Right lobe of liver (tissue), 6 donors: ENCODE measurements at regions not wholly inside any gene's neighbourhood (a gene's known extent, or its start where the extent isn't known, plus 50 kb on each side); places are given as distances from the start of the nearest gene placed in this dataset.

Experiments used
- ATAC-seq, 4 donors: fragments of 200-7000 bp; cut with Tn5 transposase; one replicate each; pipeline ENCODE4 v1.9.1; 2020; ENCODE audit warnings: mild to moderate bottlenecking in 4 of 4, moderate library complexity in 4 of 4
- DNase-seq, 3 donors: peaks; one replicate each; pipeline ENCODE4 v3.0.0-alpha.2; 2020
- H3K27ac ChIP-seq, 3 donors: fragments of 200-600 bp; one replicate each; pipeline ENCODE4 v1.8.0; 2022
- H3K27me3 ChIP-seq, 2 donors: fragments of 200-600 bp; one replicate each; pipeline ENCODE4 v1.8.0; 2022
- H3K36me3 ChIP-seq, 4 donors: fragments of 200-600 bp; sonication (generic) in 1 of 4; one replicate each; pipeline versions ENCODE4 v1.5.1 to v1.8.0; 2017 to 2022; ENCODE audit warnings: control low read depth in 1 of 4
- H3K4me1 ChIP-seq, 4 donors: fragments of 200-600 bp; sonication (generic) in 1 of 4; one replicate each; pipeline versions ENCODE4 v1.5.1 to v1.8.0; 2017 to 2022; ENCODE audit warnings: control low read depth in 1 of 4
- H3K4me3 ChIP-seq, 3 donors: fragments of 200-600 bp; one replicate each; pipeline ENCODE4 v1.8.0; 2022
- H3K9me3 ChIP-seq, 4 donors: fragments of 200-600 bp; sonication (generic) in 1 of 4; one replicate each; pipeline versions ENCODE4 v1.5.1 to v1.8.0; 2017 to 2022; ENCODE audit warnings: control low read depth in 1 of 4
- POLR2A ChIP-seq: fragments of 450-650 bp; IDR thresholded peaks from one replicate; pipeline ENCODE4 v1.6.1; 2017; ENCODE audit warnings: antibody characterized with exemption, mild to moderate bottlenecking
- WGBS: methylation state at CpG from one replicate; pipeline ENCODE4 v1.1.6; 2018; ENCODE audit warnings: low coverage, low lambda C conversion rate; ENCODE audit not compliant: insufficient coverage; ENCODE audit errors: missing lambda C conversion rate; 5-methylcytosine and 5-hydroxymethylcytosine counted together
- intact Hi-C, 2 donors: fragments of 100-400 bp; cut with DNase I; formaldehyde crosslinking; loops; one replicate each; pipeline versions ENCODE4 v1.11.2 to v1.14.1; 2022
- TF ChIP-seq, protein P1 (sequence below), 4 donors: fragments of 200-600 bp in 3 of 4; fragments of 450-650 bp in 1 of 4; IDR thresholded peaks; one replicate each; pipeline versions ENCODE4 v1.5.1 to v1.8.0; 2016 to 2022; ENCODE audit warnings: antibody characterized with exemption in 4 of 4, mild to moderate bottlenecking in 2 of 4
- donor health status: DM: no; HTN: yes; CAD: no.
- donor health status: DM: no; HTN: no; CAD: no.
- donor health status: DM: no; HTN: no; CAD: no.
- donor health status: DM: no; HTN: yes; CAD: no.
- donor health status: DM: no; HTN: yes; CAD: no.

DNA sequence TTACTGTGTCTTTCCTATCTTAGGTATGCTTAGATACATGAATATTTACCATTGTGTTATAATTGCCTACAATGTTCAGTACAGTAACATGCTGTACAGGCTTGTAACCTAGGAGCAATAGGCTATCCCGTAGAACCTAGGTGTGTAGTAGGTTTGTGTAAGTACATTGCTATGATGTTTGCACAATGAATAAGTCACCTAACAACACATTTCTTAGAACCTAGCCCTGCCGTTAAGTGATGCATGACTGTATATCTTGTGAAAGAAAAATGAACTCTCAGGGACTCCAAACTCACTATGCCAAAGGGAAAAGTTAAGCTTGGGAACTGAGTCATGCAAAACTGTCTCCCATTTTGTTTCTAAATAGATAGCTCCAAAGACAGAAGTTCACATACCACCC lies 91.5 kb upstream of the ACP3 start:
- no peak overlapping the region for H3K27ac ChIP-seq
- ATAC-seq (no peak), DNase-seq (no peak)
- no peak for TF ChIP-seq POLR2A
- TF ChIP-seq, protein P1, sequence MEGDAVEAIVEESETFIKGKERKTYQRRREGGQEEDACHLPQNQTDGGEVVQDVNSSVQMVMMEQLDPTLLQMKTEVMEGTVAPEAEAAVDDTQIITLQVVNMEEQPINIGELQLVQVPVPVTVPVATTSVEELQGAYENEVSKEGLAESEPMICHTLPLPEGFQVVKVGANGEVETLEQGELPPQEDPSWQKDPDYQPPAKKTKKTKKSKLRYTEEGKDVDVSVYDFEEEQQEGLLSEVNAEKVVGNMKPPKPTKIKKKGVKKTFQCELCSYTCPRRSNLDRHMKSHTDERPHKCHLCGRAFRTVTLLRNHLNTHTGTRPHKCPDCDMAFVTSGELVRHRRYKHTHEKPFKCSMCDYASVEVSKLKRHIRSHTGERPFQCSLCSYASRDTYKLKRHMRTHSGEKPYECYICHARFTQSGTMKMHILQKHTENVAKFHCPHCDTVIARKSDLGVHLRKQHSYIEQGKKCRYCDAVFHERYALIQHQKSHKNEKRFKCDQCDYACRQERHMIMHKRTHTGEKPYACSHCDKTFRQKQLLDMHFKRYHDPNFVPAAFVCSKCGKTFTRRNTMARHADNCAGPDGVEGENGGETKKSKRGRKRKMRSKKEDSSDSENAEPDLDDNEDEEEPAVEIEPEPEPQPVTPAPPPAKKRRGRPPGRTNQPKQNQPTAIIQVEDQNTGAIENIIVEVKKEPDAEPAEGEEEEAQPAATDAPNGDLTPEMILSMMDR (IDR thresholded peaks at IDR 0.05), result no peak
- intact Hi-C loops, result no loop called here
- H3K27me3 ChIP-seq, result no peaks in the 10 kb centered on the region
- H3K36me3 ChIP-seq, result no peaks in the 10 kb centered on the region
- H3K4me3 ChIP-seq, result no peak overlapping the region
- H3K4me1 ChIP-seq, result no peaks in the 10 kb centered on the region
- 51% methylated on average over 2 of the region's 2 CpGs for WGBS
- H3K9me3 ChIP-seq, result no peaks in the 10 kb centered on the region

DNA sequence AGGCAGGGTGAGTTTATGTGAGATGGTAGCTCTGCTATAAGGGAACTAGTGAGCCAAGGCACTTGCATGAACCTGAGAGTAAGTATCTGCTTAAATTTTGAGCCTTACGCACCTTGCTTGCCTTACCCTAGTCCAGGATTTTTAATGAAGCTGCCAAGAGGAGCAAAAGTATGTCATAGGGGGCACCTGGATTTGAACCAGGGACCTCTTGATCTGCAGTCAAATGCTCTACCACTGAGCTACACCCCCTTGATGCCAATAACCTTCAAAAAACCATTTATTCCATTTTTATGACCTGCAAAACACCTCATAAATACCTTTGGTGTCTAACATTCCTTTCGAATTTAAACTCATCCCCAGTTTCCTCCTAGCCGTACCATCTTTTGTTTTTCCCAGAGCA lies 88.3 kb upstream of the ACP3 start:
- no peak for DNase-seq
- no peaks in the 10 kb centered on the region for H3K36me3 ChIP-seq
- no peak for ATAC-seq
- no peak overlapping the region for H3K4me3 ChIP-seq
- TF ChIP-seq, protein P1 (IDR thresholded peaks at IDR 0.05), result no peak
- no peak for TF ChIP-seq POLR2A
- H3K4me1 ChIP-seq, result no peaks in the 10 kb centered on the region
- intact Hi-C loops, result no loop called here
- H3K9me3 ChIP-seq, result no peaks in the 10 kb centered on the region
- no peak overlapping the region for H3K27ac ChIP-seq
- H3K27me3 ChIP-seq, result no peaks in the 10 kb centered on the region
- 40% methylated on average over 3 of the region's 3 CpGs for WGBS

DNA sequence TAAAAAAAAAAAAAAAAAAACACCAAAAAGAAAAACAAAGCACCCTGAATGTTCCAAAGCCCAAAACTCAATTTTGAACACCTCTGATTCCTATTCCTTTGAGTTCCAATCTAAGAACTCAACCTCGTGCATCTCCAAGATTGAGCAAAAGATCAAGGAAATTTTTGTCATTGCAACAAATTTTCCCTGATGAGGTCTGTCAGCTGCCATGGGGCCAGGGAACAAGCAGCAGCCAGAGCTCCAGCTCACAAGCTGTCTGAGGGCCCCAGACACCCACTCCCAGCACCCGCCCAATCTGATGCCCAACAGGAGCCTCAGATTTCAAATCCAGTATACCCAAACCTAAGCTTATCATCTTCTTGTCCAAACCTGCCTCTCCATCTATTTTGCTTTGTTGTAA lies 87.6 kb upstream of the ACP3 start:
- H3K27ac ChIP-seq, result no peak overlapping the region
- intact Hi-C loops, result no loop called here
- TF ChIP-seq, protein P1 (IDR thresholded peaks at IDR 0.05), result no peak
- no peak for TF ChIP-seq POLR2A
- no peak overlapping the region for H3K4me3 ChIP-seq
- ATAC-seq (no peak), DNase-seq (no peak)
- no peaks in the 10 kb centered on the region for H3K27me3 ChIP-seq
- 66% methylated on average over 2 of the region's 2 CpGs for WGBS
- no peaks in the 10 kb centered on the region for H3K9me3 ChIP-seq
- H3K4me1 ChIP-seq, result no peaks in the 10 kb centered on the region
- H3K36me3 ChIP-seq, result no peaks in the 10 kb centered on the region

DNA sequence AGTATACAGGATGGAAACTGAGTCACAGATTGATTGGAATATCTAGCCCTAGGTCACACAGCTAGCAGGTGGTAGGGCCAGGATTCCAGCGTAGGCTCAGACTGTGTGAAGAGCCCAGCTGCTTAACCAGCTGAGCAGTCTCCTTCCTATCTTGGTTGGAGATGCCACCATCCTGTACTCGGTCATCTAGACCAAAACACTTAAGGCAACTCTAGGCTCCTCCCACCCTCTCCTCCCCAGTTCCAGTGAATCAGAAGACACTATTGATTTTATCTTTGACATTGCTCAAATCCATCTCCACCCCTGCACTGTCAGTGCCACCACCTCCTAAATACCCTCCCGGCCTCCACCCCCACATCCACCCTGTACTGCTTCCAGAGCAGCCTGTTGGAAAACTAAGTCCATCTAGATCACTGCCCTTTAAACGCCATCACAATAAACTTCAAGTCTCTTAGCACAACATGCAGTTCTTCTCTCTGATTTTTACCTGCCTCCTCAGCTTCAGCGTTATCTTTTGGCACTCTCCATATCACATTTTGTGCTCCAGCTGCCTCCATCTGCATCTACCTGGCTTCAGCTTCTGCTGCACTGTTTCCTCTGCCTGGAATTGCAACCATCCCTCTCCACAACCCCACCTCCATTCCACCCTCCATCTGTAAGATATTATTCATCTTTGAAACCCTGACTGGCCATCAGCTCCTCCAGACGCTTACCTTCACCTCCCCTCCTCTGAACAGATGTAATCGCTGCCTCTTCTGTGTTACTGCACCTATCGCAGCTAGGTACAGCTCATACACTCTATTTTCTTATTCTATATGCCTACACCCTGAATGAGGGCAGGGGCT lies 86.8 kb upstream of the ACP3 start:
- Histone ChIP-seq H3K27ac (no peak overlapping the region), H3K27me3 (no peaks in the 10 kb centered on the region), H3K9me3 (no peaks in the 10 kb centered on the region), H3K4me3 (no peak overlapping the region), H3K4me1 (no peaks in the 10 kb centered on the region), H3K36me3 (no peaks in the 10 kb centered on the region)
- DNase-seq, result no peak
- 82% methylated on average over 7 of the region's 8 CpGs for WGBS
- intact Hi-C loops, result no loop called here
- TF ChIP-seq, protein P1 (IDR thresholded peaks at IDR 0.05), result no peak
- TF ChIP-seq POLR2A, result no peak
- ATAC-seq, result no peak
